Osteoblast (primary cell): ENCODE measurements at regions not wholly inside any gene's neighbourhood (a gene's known extent, or its start where the extent isn't known, plus 50 kb on each side); places are given as distances from the start of the nearest gene placed in this dataset.

Experiments used
- DNase-seq: peaks from one replicate; pipeline ENCODE4 v3.0.0; 2011; ENCODE audit warnings: low spot score, mixed read lengths; ENCODE audit not compliant: insufficient read length; ENCODE audit errors: missing footprints
- H2AFZ ChIP-seq: 2 replicates; pipeline ENCODE4 v1.6.0; 2011; ENCODE audit warnings: mild to moderate bottlenecking, low read length
- H3K27ac ChIP-seq: 2 replicates; pipeline ENCODE4 v1.5.1; 2011; ENCODE audit warnings: mild to moderate bottlenecking, low read depth, low read length, moderate library complexity
- H3K27me3 ChIP-seq: 2 replicates; pipeline ENCODE4 v1.6.0; 2012; ENCODE audit warnings: mild to moderate bottlenecking, control low read depth, inconsistent platforms, low read length, moderate library complexity; ENCODE audit not compliant: insufficient read depth
- H3K36me3 ChIP-seq: 2 replicates; pipeline ENCODE4 v1.5.1; 2011; ENCODE audit warnings: mild to moderate bottlenecking, low read length, control low read depth, moderate library complexity; ENCODE audit not compliant: insufficient read depth
- H3K4me1 ChIP-seq: 2 replicates; pipeline ENCODE4 v1.5.1; 2011; ENCODE audit warnings: mild to moderate bottlenecking, low read length, control low read depth, moderate library complexity; ENCODE audit not compliant: insufficient read depth
- H3K4me2 ChIP-seq: 2 replicates; pipeline ENCODE4 v1.6.0; 2011; ENCODE audit warnings: mild to moderate bottlenecking, low read length; ENCODE audit not compliant: insufficient read depth
- H3K4me3 ChIP-seq: fragments of 200-600 bp; sonication (generic); 3 replicates; pipeline ENCODE4 v1.5.1; 2012; ENCODE audit warnings: mild to moderate bottlenecking, low read length, inconsistent platforms; ENCODE audit not compliant: insufficient read depth
- H3K79me2 ChIP-seq: 2 replicates; pipeline ENCODE4 v1.6.0; 2012; ENCODE audit warnings: mild to moderate bottlenecking, low read length, control low read depth, inconsistent platforms; ENCODE audit not compliant: insufficient read depth
- H3K9me3 ChIP-seq: 2 replicates; pipeline ENCODE4 v1.5.1; 2011; ENCODE audit warnings: low read depth, low read length, control low read depth
- H4K20me1 ChIP-seq: 2 replicates; pipeline ENCODE4 v1.6.0; 2012; ENCODE audit warnings: mild to moderate bottlenecking, low read length, control low read depth; ENCODE audit not compliant: insufficient read depth
- TF ChIP-seq, protein P1 (sequence below): IDR thresholded peaks from 2 replicates; pipeline ENCODE4 v1.5.1; 2011; ENCODE audit warnings: mild to moderate bottlenecking, low read depth, low read length, moderate library complexity; ENCODE audit errors: extremely low read depth

DNA sequence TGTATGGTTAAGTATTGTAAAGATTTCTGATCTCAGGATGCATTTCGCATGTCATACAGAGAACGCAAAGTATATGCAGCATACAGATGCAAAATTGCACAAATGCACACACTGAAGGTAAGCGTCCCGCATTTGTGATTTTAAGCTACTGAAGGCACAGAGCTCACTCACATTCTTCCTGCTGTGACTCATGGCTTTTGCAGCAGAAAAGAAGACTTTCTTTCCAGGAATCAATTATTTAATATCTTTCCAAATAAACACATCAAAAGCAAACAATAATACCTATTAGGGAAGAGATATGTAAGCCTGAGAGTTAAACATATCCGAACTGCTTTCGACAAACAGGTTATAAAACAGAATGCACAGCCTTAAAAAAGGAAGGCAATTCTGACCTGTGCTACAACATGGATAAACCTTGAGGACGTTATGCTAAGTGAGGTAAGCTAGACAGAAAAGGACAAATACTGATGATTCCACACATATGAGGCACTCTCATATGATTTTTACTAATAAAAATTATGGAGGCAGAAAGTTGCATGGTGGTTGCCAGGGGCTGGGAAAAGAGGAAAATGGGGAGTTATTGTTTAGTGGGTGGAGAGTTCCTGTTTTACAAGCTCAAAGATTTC lies 109.0 kb downstream of the TFAP2A start:
- Histone ChIP-seq H4K20me1 (no peaks in the 10 kb centered on the region), H3K4me2 (no peak overlapping the region), H3K4me1 (no peaks in the 10 kb centered on the region), H3K79me2 (no peaks in the 10 kb centered on the region), H3K36me3 (no peaks in the 10 kb centered on the region), H3K4me3 (no peak overlapping the region), H3K27me3 (no peaks in the 10 kb centered on the region), H2AFZ (no peak overlapping the region), H3K9me3 (no peaks in the 10 kb centered on the region), H3K27ac (no peak overlapping the region)
- TF ChIP-seq, protein P1, sequence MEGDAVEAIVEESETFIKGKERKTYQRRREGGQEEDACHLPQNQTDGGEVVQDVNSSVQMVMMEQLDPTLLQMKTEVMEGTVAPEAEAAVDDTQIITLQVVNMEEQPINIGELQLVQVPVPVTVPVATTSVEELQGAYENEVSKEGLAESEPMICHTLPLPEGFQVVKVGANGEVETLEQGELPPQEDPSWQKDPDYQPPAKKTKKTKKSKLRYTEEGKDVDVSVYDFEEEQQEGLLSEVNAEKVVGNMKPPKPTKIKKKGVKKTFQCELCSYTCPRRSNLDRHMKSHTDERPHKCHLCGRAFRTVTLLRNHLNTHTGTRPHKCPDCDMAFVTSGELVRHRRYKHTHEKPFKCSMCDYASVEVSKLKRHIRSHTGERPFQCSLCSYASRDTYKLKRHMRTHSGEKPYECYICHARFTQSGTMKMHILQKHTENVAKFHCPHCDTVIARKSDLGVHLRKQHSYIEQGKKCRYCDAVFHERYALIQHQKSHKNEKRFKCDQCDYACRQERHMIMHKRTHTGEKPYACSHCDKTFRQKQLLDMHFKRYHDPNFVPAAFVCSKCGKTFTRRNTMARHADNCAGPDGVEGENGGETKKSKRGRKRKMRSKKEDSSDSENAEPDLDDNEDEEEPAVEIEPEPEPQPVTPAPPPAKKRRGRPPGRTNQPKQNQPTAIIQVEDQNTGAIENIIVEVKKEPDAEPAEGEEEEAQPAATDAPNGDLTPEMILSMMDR: no peak
- DNase-seq: no peak

DNA sequence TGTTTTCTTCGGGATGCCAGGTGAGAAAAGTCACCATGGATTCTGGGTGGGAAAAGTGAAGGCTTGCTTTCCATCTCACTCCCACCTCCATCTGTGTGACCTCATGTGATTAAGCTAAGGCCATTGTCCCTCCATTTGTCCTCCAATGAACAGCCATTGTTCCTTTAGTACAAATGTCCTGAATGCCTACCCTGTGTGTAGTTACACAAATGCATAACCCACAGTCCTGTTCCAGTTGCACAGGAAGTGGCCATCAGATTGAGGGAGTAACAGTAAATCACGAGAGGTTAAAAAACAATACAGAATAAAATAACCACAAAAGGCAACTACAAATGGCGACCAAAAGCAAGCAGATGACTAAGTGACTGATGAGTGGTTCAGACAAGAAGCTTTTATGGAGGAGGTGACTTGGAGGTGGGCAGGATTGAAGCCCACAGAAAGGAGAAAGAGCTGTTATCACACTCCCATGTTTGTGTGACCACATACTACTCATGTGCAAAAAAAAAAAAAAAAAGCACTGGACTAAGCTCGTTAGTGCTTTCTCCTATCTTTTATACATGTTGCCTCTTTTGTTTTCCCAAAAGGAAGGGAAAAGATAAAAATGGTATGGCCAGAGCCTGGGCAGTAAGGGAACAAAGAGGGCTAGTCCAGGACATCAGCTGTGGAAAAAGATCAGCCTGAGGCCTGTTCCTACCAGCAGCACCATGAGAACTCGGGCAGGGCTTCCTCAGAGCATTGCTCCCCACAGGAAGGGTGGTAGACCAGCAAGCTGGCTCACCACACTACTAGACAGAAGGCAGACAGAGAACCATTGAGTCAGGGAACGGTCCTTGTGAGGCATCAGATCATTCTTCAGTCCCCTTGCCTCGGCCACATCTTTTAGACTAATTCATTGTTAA lies 111.0 kb downstream of the TFAP2A start:
- H3K4me2 ChIP-seq: no peak overlapping the region
- H2AFZ ChIP-seq: no peak overlapping the region
- no peak overlapping the region for H3K4me3 ChIP-seq
- no peaks in the 10 kb centered on the region for H3K9me3 ChIP-seq
- no peaks in the 10 kb centered on the region for H3K36me3 ChIP-seq
- H3K27ac ChIP-seq: no peak overlapping the region
- H4K20me1 ChIP-seq: no peaks in the 10 kb centered on the region
- DNase-seq: no peak
- no peaks in the 10 kb centered on the region for H3K79me2 ChIP-seq
- TF ChIP-seq, protein P1: no peak
- H3K27me3 ChIP-seq: no peaks in the 10 kb centered on the region
- H3K4me1 ChIP-seq: no peaks in the 10 kb centered on the region

DNA sequence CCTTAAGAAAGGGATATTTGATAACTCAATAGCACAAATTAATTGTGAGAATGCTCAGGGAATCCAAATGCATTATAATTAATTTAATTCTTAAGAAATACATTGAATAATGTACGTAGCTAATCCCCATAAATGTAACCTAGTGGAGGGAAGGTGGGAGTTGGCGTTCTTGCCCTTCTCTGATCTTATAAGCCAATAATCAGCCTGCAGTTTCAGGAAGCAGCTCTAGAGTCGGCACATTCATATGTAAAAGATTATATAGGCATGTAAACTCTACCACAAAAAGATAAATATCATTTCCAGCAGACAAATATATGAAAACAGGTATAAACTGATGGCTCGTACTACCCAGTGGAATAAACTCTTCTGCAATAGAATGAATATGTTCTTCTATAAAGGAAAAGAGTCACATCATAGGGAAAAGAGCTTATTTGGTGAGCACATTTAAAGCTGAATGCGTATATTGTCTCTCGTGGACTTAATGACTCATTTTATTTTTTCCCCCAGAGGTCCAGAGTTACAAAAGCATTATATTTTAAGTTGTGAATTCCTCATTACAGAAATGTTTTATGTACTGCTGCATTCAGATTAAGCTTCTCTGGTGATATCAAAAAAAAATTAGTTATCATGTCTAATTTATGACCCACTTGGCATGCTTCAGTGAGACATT lies 112.2 kb downstream of the TFAP2A start:
- TF ChIP-seq, protein P1: no peak
- Histone ChIP-seq H3K9me3 (no peaks in the 10 kb centered on the region), H3K4me1 (no peaks in the 10 kb centered on the region), H3K4me3 (no peak overlapping the region), H3K27me3 (no peaks in the 10 kb centered on the region), H2AFZ (no peak overlapping the region), H3K4me2 (no peak overlapping the region), H3K36me3 (no peaks in the 10 kb centered on the region), H4K20me1 (no peaks in the 10 kb centered on the region), H3K79me2 (no peaks in the 10 kb centered on the region), H3K27ac (no peak overlapping the region)
- DNase-seq: no peak

DNA sequence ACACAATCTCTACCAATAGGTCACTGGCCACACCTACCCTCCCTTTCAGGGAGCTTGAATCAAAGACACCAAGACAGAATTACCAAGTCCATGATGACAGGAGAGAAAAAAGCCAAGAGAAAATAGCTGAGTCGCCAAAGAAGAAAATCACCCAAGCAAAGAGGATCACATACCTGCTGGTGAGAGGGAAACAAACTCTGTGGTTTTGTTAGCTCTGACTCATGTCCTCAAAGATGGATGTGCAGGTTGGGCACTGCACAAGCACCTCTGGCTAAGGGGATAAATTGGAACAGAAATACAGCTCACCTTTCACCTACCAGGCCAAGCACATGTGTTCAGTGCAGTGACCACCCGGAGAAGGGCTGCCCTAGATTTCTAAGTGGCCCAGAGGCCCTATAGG lies 114.8 kb downstream of the TFAP2A start:
- no peak for DNase-seq
- TF ChIP-seq, protein P1: no peak
- Histone ChIP-seq H2AFZ (no peak overlapping the region), H3K4me2 (no peak overlapping the region), H3K27ac (no peak overlapping the region), H3K79me2 (no peaks in the 10 kb centered on the region), H3K4me3 (no peak overlapping the region), H3K9me3 (no peaks in the 10 kb centered on the region), H3K27me3 (no peaks in the 10 kb centered on the region), H3K4me1 (no peaks in the 10 kb centered on the region), H4K20me1 (no peaks in the 10 kb centered on the region), H3K36me3 (no peaks in the 10 kb centered on the region)
